GM12875 (cell line): ENCODE measurements at regions not wholly inside any gene's neighbourhood (a gene's known extent, or its start where the extent isn't known, plus 50 kb on each side); places are given as distances from the start of the nearest gene placed in this dataset.
"Not testable (repeated sequence)": the region's sequence is repeated elsewhere in the genome, so short reads cannot be mapped to it uniquely, and the experiment has no call there.

Experiments
- H3K4me3 ChIP-seq: one replicate; pipeline ENCODE4 v1.5.1; 2011; ENCODE audit warnings: low read depth, low read length, control low read depth
- TF ChIP-seq, protein P1 (sequence below): IDR thresholded peaks from 2 replicates; pipeline ENCODE4 v1.5.1; 2011; ENCODE audit warnings: low read depth, mild to moderate bottlenecking, control low read depth, inconsistent platforms, low read length, moderate library complexity, borderline replicate concordance; ENCODE audit not compliant: insufficient read depth

GRCh38 chr2:147015591-147015990 lies 829.2 kb upstream of the ACVR2A start:
- TF ChIP-seq, protein P1, sequence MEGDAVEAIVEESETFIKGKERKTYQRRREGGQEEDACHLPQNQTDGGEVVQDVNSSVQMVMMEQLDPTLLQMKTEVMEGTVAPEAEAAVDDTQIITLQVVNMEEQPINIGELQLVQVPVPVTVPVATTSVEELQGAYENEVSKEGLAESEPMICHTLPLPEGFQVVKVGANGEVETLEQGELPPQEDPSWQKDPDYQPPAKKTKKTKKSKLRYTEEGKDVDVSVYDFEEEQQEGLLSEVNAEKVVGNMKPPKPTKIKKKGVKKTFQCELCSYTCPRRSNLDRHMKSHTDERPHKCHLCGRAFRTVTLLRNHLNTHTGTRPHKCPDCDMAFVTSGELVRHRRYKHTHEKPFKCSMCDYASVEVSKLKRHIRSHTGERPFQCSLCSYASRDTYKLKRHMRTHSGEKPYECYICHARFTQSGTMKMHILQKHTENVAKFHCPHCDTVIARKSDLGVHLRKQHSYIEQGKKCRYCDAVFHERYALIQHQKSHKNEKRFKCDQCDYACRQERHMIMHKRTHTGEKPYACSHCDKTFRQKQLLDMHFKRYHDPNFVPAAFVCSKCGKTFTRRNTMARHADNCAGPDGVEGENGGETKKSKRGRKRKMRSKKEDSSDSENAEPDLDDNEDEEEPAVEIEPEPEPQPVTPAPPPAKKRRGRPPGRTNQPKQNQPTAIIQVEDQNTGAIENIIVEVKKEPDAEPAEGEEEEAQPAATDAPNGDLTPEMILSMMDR = no peak

DNA sequence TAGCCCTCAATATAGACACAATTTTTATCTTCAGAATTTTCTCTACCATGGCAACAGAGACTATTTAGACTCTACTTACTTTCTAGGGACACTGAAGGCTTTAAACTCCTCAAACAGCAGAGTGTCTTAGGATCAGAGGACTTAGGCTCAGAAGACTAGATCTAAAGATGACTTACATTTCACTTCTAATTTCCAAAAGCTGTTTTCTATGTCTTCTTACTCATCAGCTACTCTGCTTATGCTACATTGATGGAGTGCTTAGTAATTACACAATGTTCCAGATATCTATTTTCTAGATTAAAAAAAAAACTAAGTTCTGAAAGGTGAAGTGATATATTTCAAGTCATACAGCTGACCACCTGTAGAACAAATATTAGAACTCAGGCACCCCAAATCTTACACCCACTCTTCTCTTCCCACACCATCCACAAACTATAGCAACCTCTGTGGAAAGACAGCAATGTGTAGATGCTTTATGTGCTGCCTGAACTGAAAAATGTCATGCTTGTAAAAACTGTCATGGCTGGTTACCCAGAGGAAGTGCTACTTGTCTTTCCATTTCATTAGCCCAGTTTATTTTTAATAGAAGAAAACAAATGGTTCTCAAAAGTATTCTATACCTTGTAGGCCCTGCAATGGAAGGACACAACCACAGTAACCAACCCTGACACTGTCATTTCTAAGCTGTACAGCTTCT lies 831.0 kb upstream of the ACVR2A start:
- no peak overlapping the region for H3K4me3 ChIP-seq
- TF ChIP-seq, protein P1 = no peak

More at GRCh38 chr2:147015591-147015990, 829.2 kb upstream of the ACVR2A start:
- H3K4me3 ChIP-seq = no peak overlapping the region

DNA sequence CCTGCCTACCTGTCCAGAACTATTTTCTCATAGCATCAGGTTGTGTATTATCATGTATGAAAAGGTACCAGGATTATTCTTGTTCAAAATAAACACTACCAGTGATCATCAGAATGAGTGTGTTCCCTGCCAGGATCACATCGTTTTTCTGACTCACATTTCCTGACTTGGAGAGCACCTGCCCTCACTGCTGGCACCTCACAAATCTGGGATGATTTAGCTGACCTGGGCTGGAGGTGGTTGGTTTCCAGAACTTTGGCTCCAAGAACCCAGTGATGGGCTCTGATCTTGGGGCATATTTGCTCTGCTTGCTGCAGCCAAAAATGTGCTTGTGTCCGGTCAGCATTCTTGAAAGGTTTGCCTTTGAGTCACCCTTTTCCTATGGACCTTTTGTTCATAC lies 836.3 kb upstream of the ACVR2A start:
- H3K4me3 ChIP-seq = no peak overlapping the region
- TF ChIP-seq, protein P1 = no peak

DNA sequence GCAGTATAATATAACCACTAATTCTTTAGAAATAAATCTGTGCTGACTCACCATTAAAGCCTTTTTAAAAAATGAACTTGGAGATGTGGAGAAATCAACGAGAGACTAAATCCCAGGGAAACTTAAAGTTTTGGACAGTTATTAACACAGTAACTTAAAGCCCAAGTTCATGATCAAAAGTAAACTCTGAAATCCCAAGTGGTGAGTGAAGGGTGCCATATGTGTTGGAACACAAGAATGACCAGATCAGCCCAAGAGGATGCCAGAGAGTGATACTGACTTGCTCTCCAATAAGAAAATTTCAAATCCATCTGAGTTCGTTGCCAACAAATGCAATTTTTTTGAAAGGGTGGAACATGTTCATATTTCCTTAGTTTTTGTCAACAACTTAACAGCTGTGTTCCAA lies 838.1 kb upstream of the ACVR2A start:
- H3K4me3 ChIP-seq = no peak overlapping the region
- TF ChIP-seq, protein P1 = no peak

GRCh38 chr2:147003081-147003480 lies 841.7 kb upstream of the ACVR2A start:
- TF ChIP-seq, protein P1 = no peak
- H3K4me3 ChIP-seq = no peak overlapping the region

DNA sequence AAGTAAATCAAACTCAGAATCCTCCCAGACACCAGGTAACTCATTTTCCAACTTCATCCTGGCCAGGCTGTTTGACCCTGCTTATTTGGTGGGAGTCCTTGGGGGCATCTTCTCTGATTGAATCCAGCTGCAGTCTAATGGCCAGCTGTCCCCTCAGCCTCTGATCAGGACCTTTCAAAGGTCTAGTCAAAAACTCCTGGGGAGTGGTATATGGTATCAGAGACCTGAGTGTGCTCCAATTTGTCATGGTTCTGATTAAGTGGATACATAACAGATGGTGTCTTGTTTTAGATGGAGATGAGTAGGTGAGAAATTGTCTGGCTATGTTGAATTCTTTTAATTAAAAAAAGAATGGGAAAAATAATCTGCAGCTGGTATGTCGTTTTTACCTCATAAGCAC lies 842.6 kb upstream of the ACVR2A start:
- TF ChIP-seq, protein P1 = no peak
- H3K4me3 ChIP-seq = no peak overlapping the region

GRCh38 chr2:147001061-147001460 lies 843.8 kb upstream of the ACVR2A start:
- no peak overlapping the region for H3K4me3 ChIP-seq
- TF ChIP-seq, protein P1 = no peak

GRCh38 chr2:147000151-147000550 lies 844.7 kb upstream of the ACVR2A start:
- H3K4me3 ChIP-seq = not testable (repeated sequence)
